ENCODE measurements at regions not wholly inside any gene's neighbourhood (a gene's known extent, or its start where the extent isn't known, plus 50 kb on each side); places are given as distances from the start of the nearest gene placed in this dataset.

GRCh38 chr7:119397156-119397555 is 875.8 kb upstream of the KCND2 start:
- TF ChIP-seq, protein P1, sequence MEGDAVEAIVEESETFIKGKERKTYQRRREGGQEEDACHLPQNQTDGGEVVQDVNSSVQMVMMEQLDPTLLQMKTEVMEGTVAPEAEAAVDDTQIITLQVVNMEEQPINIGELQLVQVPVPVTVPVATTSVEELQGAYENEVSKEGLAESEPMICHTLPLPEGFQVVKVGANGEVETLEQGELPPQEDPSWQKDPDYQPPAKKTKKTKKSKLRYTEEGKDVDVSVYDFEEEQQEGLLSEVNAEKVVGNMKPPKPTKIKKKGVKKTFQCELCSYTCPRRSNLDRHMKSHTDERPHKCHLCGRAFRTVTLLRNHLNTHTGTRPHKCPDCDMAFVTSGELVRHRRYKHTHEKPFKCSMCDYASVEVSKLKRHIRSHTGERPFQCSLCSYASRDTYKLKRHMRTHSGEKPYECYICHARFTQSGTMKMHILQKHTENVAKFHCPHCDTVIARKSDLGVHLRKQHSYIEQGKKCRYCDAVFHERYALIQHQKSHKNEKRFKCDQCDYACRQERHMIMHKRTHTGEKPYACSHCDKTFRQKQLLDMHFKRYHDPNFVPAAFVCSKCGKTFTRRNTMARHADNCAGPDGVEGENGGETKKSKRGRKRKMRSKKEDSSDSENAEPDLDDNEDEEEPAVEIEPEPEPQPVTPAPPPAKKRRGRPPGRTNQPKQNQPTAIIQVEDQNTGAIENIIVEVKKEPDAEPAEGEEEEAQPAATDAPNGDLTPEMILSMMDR (IDR thresholded peaks at IDR 0.05; ENCODE audit: low read depth, low read length, missing input control), result no peak
- no peak for TF ChIP-seq YY1 (IDR thresholded peaks at IDR 0.05)
- TF ChIP-seq REST (IDR thresholded peaks at IDR 0.05), result no peak
- TF ChIP-seq GABPA (IDR thresholded peaks at IDR 0.05 in 1 of 2, conservative IDR thresholded peaks at IDR 0.05 in 1 of 2), result no peak
- TF ChIP-seq JUND (IDR thresholded peaks at IDR 0.05), result no peak
- TF ChIP-seq TAF1 (conservative IDR thresholded peaks at IDR 0.05), result no peak
- no peak for TF ChIP-seq SP1 (IDR thresholded peaks at IDR 0.05)
- TF ChIP-seq RAD21 (IDR thresholded peaks at IDR 0.05), result no peak

Measured in liver (tissue), 3 donors.